Activated T-cell treated with anti-CD3 and anti-CD28 coated beads for 4 hours (primary cell): ENCODE measurements at regions not wholly inside any gene's neighbourhood (a gene's known extent, or its start where the extent isn't known, plus 50 kb on each side); places are given as distances from the start of the nearest gene placed in this dataset.
"Not testable (repeated sequence)": the region's sequence is repeated elsewhere in the genome, so short reads cannot be mapped to it uniquely, and the experiment has no call there.

Source experiments
- DNase-seq: peaks from one replicate; pipeline ENCODE4 v3.0.0-alpha.2; 2020

GRCh38 chr2:145380436-145381017 lies 860.6 kb upstream of the ZEB2 start:
- no peak for DNase-seq

- DNase-seq: no peak
These were observed 860.0 kb upstream of the ZEB2 start for GRCh38 chr2:145379934-145380333.

GRCh38 chr2:145374165-145374564 lies 854.2 kb upstream of the ZEB2 start:
- no peak for DNase-seq

- not testable (repeated sequence) for DNase-seq
These were observed 847.4 kb upstream of the ZEB2 start for GRCh38 chr2:145367334-145367733.

GRCh38 chr2:145366341-145366740 lies 846.4 kb upstream of the ZEB2 start:
- no peak for DNase-seq

- DNase-seq: no peak
These were observed 840.3 kb upstream of the ZEB2 start for GRCh38 chr2:145360129-145360790.

GRCh38 chr2:145359561-145359960 lies 839.6 kb upstream of the ZEB2 start:
- DNase-seq: no peak

GRCh38 chr2:145356056-145356455 lies 836.1 kb upstream of the ZEB2 start:
- no peak for DNase-seq

GRCh38 chr2:145352484-145352883 lies 832.6 kb upstream of the ZEB2 start:
- no peak for DNase-seq

GRCh38 chr2:145351864-145352425 lies 832.0 kb upstream of the ZEB2 start:
- no peak for DNase-seq

- no peak for DNase-seq
These were observed 830.1 kb upstream of the ZEB2 start for GRCh38 chr2:145350011-145350410.

GRCh38 chr2:145344076-145344724 lies 824.3 kb upstream of the ZEB2 start:
- DNase-seq: no peak

- no peak for DNase-seq
These were observed 823.4 kb upstream of the ZEB2 start for GRCh38 chr2:145343287-145343686.

GRCh38 chr2:145341536-145341935 lies 821.6 kb upstream of the ZEB2 start:
- no peak for DNase-seq

GRCh38 chr2:145339646-145340045 lies 819.7 kb upstream of the ZEB2 start:
- no peak for DNase-seq

- no peak for DNase-seq
These were observed 812.4 kb upstream of the ZEB2 start for GRCh38 chr2:145332210-145332898.

GRCh38 chr2:145329971-145330370 lies 810.1 kb upstream of the ZEB2 start:
- DNase-seq: no peak

GRCh38 chr2:145325485-145325884 lies 805.6 kb upstream of the ZEB2 start:
- DNase-seq: no peak

- no peak for DNase-seq
These were observed 804.8 kb upstream of the ZEB2 start for GRCh38 chr2:145324748-145325147.

GRCh38 chr2:145323512-145323911 lies 803.6 kb upstream of the ZEB2 start:
- no peak for DNase-seq

GRCh38 chr2:145321344-145321743 lies 801.4 kb upstream of the ZEB2 start:
- no peak for DNase-seq

- no peak for DNase-seq
These were observed 796.6 kb upstream of the ZEB2 start for GRCh38 chr2:145316496-145316895.

GRCh38 chr2:145315053-145315452 lies 795.1 kb upstream of the ZEB2 start:
- no peak for DNase-seq
